HCT116 (cell line): ENCODE measurements at regions not wholly inside any gene's neighbourhood (a gene's known extent, or its start where the extent isn't known, plus 50 kb on each side); places are given as distances from the start of the nearest gene placed in this dataset.

Experiments used
- ATAC-seq: fragments of 200-7000 bp; cut with Tn5 transposase; 2 replicates; pipeline ENCODE4 v1.9.1; 2020; ENCODE audit warnings: mild to moderate bottlenecking, moderate library complexity
- BruUV-seq: library from RNA; stranded (reverse); fragments of 400-500 nt; replicated peaks from 2 replicates; lab custom pipeline; 2021; lab: Mats Ljungman, UMichigan
- CTCF ChIA-PET: fragments of 300-600 bp; sonication (Branson Sonifier 250); formaldehyde crosslinking; loops from one replicate; lab custom pipeline; 2021; ENCODE audit warnings: antibody characterized with exemption; lab: Charles Lee
- POLR2A ChIA-PET: fragments of 300-600, 350-600 bp; sonication (Branson Sonifier 250); formaldehyde crosslinking; loops from one replicate; lab custom pipeline; 2021; ENCODE audit warnings: antibody characterized with exemption; lab: Charles Lee
- RAD21 ChIA-PET, 2 experiments: fragments of 300-600 bp; sonication (Branson Sonifier 250); formaldehyde crosslinking; loops; one replicate each; lab custom pipeline; 2023; ENCODE audit warnings: low total read pairs in 2 of 2; ENCODE audit not compliant: uncharacterized antibody in 2 of 2, unreplicated experiment in 2 of 2, low non-redundant PET in 1 of 2; lab: Charles Lee
- DNase-seq: peaks from one replicate; pipeline ENCODE4 v3.0.0-alpha.2; 2010; ENCODE audit warnings: low read depth, low spot score
- H2AFZ ChIP-seq: fragments of 200-600 bp; shearing (Covaris generic), sonication (generic); 2 replicates; pipeline ENCODE4 v1.6.1; 2017; ENCODE audit warnings: low read depth, mixed run types, mixed read lengths, antibody characterized with exemption, low read length; ENCODE audit not compliant: poor library complexity, severe bottlenecking
- H3K27ac ChIP-seq: 2 replicates; pipeline ENCODE4 v1.5.1; 2012; ENCODE audit warnings: low read depth, low read length
- H3K27me3 ChIP-seq: fragments of 200-600 bp; sonication (generic); 2 replicates; pipeline ENCODE4 v1.6.1; 2016; ENCODE audit warnings: mixed run types, low read length, mixed read lengths; ENCODE audit not compliant: insufficient read depth
- H3K36me3 ChIP-seq, 2 experiments: fragments of 200-500 bp in 1 of 2; fragments of 200-600 bp in 1 of 2; sonication (Bioruptor generic) in 1 of 2; sonication (generic) in 1 of 2; 2 replicates each; pipeline versions ENCODE4 v1.5.1 to v1.6.1; 2014 to 2016; ENCODE audit warnings: low read length in 2 of 2, inconsistent platforms in 1 of 2, mixed read lengths in 1 of 2, mixed run types in 1 of 2; ENCODE audit not compliant: insufficient read depth in 2 of 2, control insufficient read depth in 1 of 2
- H3K4me1 ChIP-seq, 2 experiments: fragments of 200-600 bp in 1 of 2; sonication (generic) in 1 of 2; 2 replicates each; pipeline versions ENCODE4 v1.5.1 to v1.6.1; 2012 to 2017; ENCODE audit warnings: low read length in 2 of 2, inconsistent platforms in 1 of 2, mild to moderate bottlenecking in 1 of 2, mixed read lengths in 1 of 2, mixed run types in 1 of 2, moderate library complexity in 1 of 2; ENCODE audit not compliant: insufficient read depth in 2 of 2, control insufficient read depth in 1 of 2
- H3K4me2 ChIP-seq: fragments of 200-600 bp; sonication (generic); 2 replicates; pipeline ENCODE4 v1.6.1; 2017; ENCODE audit warnings: mixed run types, low read length, mixed read lengths
- H3K4me3 ChIP-seq, 2 experiments: fragments of 200-600 bp in 1 of 2; sonication (generic) in 1 of 2; replicated peaks in 1 of 2; 2 replicates each; pipeline ENCODE4 v1.5.1; 2011 to 2016; ENCODE audit warnings: low read length in 2 of 2, control low read depth in 1 of 2, low read depth in 1 of 2, mild to moderate bottlenecking in 1 of 2, mixed read lengths in 1 of 2, mixed run types in 1 of 2
- H3K79me2 ChIP-seq: fragments of 200-600 bp; sonication (generic); 2 replicates; pipeline ENCODE4 v1.6.1; 2017; ENCODE audit warnings: mild to moderate bottlenecking, mixed run types, low read length, moderate library complexity, mixed read lengths; ENCODE audit not compliant: insufficient read depth
- H3K9ac ChIP-seq: fragments of 200-600 bp; sonication (generic); 2 replicates; pipeline ENCODE4 v1.6.1; 2016; ENCODE audit warnings: low read length, mixed read lengths
- H3K9me2 ChIP-seq: fragments of 200-600 bp; sonication (generic), shearing (Covaris generic); 2 replicates; pipeline ENCODE4 v1.6.1; 2017; ENCODE audit warnings: mixed run types, mild to moderate bottlenecking, moderate library complexity; ENCODE audit not compliant: insufficient read depth
- H3K9me3 ChIP-seq, 2 experiments: fragments of 200-500 bp in 1 of 2; fragments of 200-600 bp in 1 of 2; sonication (Bioruptor generic) in 1 of 2; sonication (generic) in 1 of 2; 2 replicates each; pipeline ENCODE4 v1.6.1; 2014 to 2017; ENCODE audit warnings: low read length in 2 of 2, mixed read lengths in 2 of 2, inconsistent platforms in 1 of 2, low read depth in 1 of 2, mild to moderate bottlenecking in 1 of 2, mixed run types in 1 of 2, moderate library complexity in 1 of 2; ENCODE audit not compliant: control insufficient read depth in 1 of 2, insufficient read depth in 1 of 2
- H4K20me1 ChIP-seq: fragments of 200-600 bp; sonication (generic), shearing (Covaris generic); 2 replicates; pipeline ENCODE4 v1.6.1; 2017; ENCODE audit warnings: mixed run types, mild to moderate bottlenecking, moderate library complexity; ENCODE audit not compliant: insufficient read depth
- CBX3 ChIP-seq: IDR thresholded peaks from 2 replicates; pipeline ENCODE4 v1.6.1; 2012; ENCODE audit warnings: low read depth
- CTCF ChIP-seq, 3 experiments: fragments of 200-600 bp in 1 of 3; sonication (generic) in 1 of 3; IDR thresholded peaks in 2 of 3; conservative IDR thresholded peaks in 1 of 3; 2 replicates each; pipeline ENCODE4 v1.5.1; 2012 to 2017; ENCODE audit warnings: low read depth in 2 of 3, low read length in 2 of 3, antibody characterized with exemption in 1 of 3, borderline replicate concordance in 1 of 3, control low read depth in 1 of 3, mild to moderate bottlenecking in 1 of 3, mixed read lengths in 1 of 3, mixed run types in 1 of 3, moderate library complexity in 1 of 3; ENCODE audit not compliant: insufficient read depth in 1 of 3
- EGR1 ChIP-seq: IDR thresholded peaks from 2 replicates; pipeline ENCODE4 v1.6.1; 2012; ENCODE audit warnings: low read depth
- ELF1 ChIP-seq: IDR thresholded peaks from 2 replicates; pipeline ENCODE4 v1.6.1; 2012; ENCODE audit warnings: low read depth, borderline replicate concordance
- EZH2 ChIP-seq: fragments of 200-600 bp; sonication (generic); IDR thresholded peaks from 2 replicates; pipeline ENCODE4 v1.6.1; 2017; ENCODE audit warnings: antibody characterized with exemption, mixed run types
- EZH2phosphoT487 ChIP-seq: fragments of 200-600 bp; IDR thresholded peaks from 2 replicates; pipeline ENCODE4 v1.6.1; 2018; ENCODE audit warnings: antibody characterized with exemption, borderline replicate concordance
- FOSL1 ChIP-seq: IDR thresholded peaks from 2 replicates; pipeline ENCODE4 v1.6.1; 2012; ENCODE audit warnings: low read depth
- POLR2AphosphoS5 ChIP-seq: IDR thresholded peaks from 2 replicates; pipeline ENCODE4 v1.6.1; 2011; ENCODE audit warnings: mild to moderate bottlenecking, low read depth, low read length, moderate library complexity
- RAD21 ChIP-seq: IDR thresholded peaks from 2 replicates; pipeline ENCODE4 v1.6.1; 2012; ENCODE audit warnings: low read depth, mild to moderate bottlenecking
- SIN3A ChIP-seq: IDR thresholded peaks from 2 replicates; pipeline ENCODE4 v1.6.1; 2012; ENCODE audit warnings: low read depth
- SP1 ChIP-seq: IDR thresholded peaks from 2 replicates; pipeline ENCODE4 v1.6.1; 2012; ENCODE audit warnings: low read depth
- SRF ChIP-seq: IDR thresholded peaks from 2 replicates; pipeline ENCODE4 v1.6.1; 2012; ENCODE audit warnings: low read depth
- TCF7L2 ChIP-seq: IDR thresholded peaks from 2 replicates; pipeline ENCODE4 v1.7.0; 2011; ENCODE audit warnings: borderline replicate concordance, inconsistent platforms; ENCODE audit not compliant: insufficient read depth, insufficient read length; ENCODE audit errors: extremely low read depth
- ZNF274 ChIP-seq: fragments of 200-500 bp; sonication (Bioruptor generic); IDR thresholded peaks from 2 replicates; pipeline ENCODE4 v1.6.1; 2014; ENCODE audit warnings: mild to moderate bottlenecking, low read depth, low read length, inconsistent platforms
- intact Hi-C: fragments of 100-400 bp; cut with micrococcal nuclease; formaldehyde crosslinking; loops from 2 replicates; pipeline ENCODE4 v1.10.0; 2022
- TF ChIP-seq, protein P1 (sequence below): IDR thresholded peaks from 2 replicates; pipeline ENCODE4 v1.6.1; 2012
- TF ChIP-seq, protein P2 (sequence below): IDR thresholded peaks from 2 replicates; pipeline ENCODE4 v1.6.1; 2012
- TF ChIP-seq, protein P3 (sequence below): IDR thresholded peaks from 2 replicates; pipeline ENCODE4 v1.6.1; 2011; ENCODE audit warnings: mild to moderate bottlenecking, low read length, moderate library complexity; ENCODE audit not compliant: insufficient replicate concordance; ENCODE audit errors: extremely low read depth

GRCh38 chr1:103986792-103987191, 237.1 kb downstream of the AMY1C start:
- H4K20me1 ChIP-seq = no peaks in the 10 kb centered on the region
- intact Hi-C loops = no loop called here
- no peaks in the 10 kb centered on the region for H3K36me3 ChIP-seq
- H3K9me2 ChIP-seq = no peaks in the 10 kb centered on the region
- ATAC-seq = no peak
- no peaks in the 10 kb centered on the region for H3K4me1 ChIP-seq
- H3K27ac ChIP-seq = no peak overlapping the region
- no peak overlapping the region for H3K4me3 ChIP-seq
- TF ChIP-seq SRF (no peak), EZH2phosphoT487 (no peak), ELF1 (no peak), FOSL1 (no peak), EZH2 (no peak), CTCF (IDR thresholded peaks at IDR 0.05 in 2 of 3, conservative IDR thresholded peaks at IDR 0.05 in 1 of 3; ENCODE audit: borderline replicate concordance in 1 of 3, insufficient read depth in 1 of 3, low read depth in 2 of 3, low read length in 2 of 3) (no peak)
- TF ChIP-seq, protein P1, sequence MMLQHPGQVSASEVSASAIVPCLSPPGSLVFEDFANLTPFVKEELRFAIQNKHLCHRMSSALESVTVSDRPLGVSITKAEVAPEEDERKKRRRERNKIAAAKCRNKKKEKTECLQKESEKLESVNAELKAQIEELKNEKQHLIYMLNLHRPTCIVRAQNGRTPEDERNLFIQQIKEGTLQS = no peak
- TF ChIP-seq, all 23 proteins: peak for 0
- no peak for DNase-seq
- H3K9me3 ChIP-seq = peaks cover 10 to 12% of the 10 kb centered on the region in 2 experiments; a peak in 3 of 4 replicates
- H3K4me2 ChIP-seq = no peak overlapping the region
- ChIA-PET POLR2A (no interaction called here), RAD21 (no interaction called here), CTCF (no interaction called here)
- no peak overlapping the region for H2AFZ ChIP-seq
- BruUV-seq = no TSS peak
- H3K79me2 ChIP-seq = no peaks in the 10 kb centered on the region
- no peak overlapping the region for H3K9ac ChIP-seq
- no peaks in the 10 kb centered on the region for H3K27me3 ChIP-seq

DNA sequence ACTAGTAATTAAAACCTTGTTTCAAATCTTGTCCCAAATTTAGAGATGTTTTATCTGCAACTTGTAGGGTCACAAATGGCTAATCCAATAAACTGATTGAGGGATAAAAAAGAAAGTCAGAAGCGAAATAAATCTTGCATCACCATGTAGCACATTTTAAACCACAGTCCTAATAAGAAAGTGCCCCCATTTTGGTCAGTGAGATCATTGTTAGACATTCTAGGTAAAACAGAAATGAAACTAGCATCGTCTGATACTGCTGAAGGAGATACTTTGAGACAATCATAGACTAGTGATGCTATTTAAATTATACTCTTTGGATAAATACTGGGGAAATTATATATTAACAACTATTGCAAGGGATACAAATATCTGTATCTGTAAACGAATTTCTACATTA, 247.9 kb downstream of the AMY1C start:
- Histone ChIP-seq H2AFZ (no peak overlapping the region), H3K27ac (no peak overlapping the region), H4K20me1 (no peaks in the 10 kb centered on the region), H3K79me2 (no peaks in the 10 kb centered on the region), H3K9ac (no peak overlapping the region), H3K9me2 (no peaks in the 10 kb centered on the region), H3K4me3 (no peak overlapping the region), H3K4me2 (no peak overlapping the region), H3K4me1 (no peaks in the 10 kb centered on the region), H3K27me3 (no peaks in the 10 kb centered on the region), H3K9me3 (peaks cover 8 to 25% of the 10 kb centered on the region in 2 experiments; a peak in 2 of 4 replicates), H3K36me3 (no peaks in the 10 kb centered on the region)
- DNase-seq = no peak
- CTCF ChIA-PET = no interaction called here
- POLR2A ChIA-PET = no interaction called here
- BruUV-seq = no TSS peak
- intact Hi-C loops = no loop called here
- no peak for ATAC-seq
- RAD21 ChIA-PET = no interaction called here
- TF ChIP-seq, protein P2, sequence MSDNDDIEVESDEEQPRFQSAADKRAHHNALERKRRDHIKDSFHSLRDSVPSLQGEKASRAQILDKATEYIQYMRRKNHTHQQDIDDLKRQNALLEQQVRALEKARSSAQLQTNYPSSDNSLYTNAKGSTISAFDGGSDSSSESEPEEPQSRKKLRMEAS = no peak
- TF ChIP-seq SRF = no peak
- TF ChIP-seq SP1 = no peak
- TF ChIP-seq CBX3 = no peak
- no peak for TF ChIP-seq TCF7L2
- TF ChIP-seq EZH2phosphoT487 = no peak
- TF ChIP-seq EZH2 = no peak
- no peak for TF ChIP-seq RAD21
- TF ChIP-seq EGR1 = no peak
- no peak for TF ChIP-seq ELF1
- TF ChIP-seq, protein P3, sequence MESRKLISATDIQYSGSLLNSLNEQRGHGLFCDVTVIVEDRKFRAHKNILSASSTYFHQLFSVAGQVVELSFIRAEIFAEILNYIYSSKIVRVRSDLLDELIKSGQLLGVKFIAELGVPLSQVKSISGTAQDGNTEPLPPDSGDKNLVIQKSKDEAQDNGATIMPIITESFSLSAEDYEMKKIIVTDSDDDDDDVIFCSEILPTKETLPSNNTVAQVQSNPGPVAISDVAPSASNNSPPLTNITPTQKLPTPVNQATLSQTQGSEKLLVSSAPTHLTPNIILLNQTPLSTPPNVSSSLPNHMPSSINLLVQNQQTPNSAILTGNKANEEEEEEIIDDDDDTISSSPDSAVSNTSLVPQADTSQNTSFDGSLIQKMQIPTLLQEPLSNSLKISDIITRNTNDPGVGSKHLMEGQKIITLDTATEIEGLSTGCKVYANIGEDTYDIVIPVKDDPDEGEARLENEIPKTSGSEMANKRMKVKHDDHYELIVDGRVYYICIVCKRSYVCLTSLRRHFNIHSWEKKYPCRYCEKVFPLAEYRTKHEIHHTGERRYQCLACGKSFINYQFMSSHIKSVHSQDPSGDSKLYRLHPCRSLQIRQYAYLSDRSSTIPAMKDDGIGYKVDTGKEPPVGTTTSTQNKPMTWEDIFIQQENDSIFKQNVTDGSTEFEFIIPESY = no peak
- TF ChIP-seq SIN3A = no peak
- TF ChIP-seq ZNF274 = no peak
- no peak for TF ChIP-seq POLR2AphosphoS5
- TF ChIP-seq, protein P1 = no peak
